Stomach smooth muscle (tissue), 2 donors: ENCODE measurements at regions not wholly inside any gene's neighbourhood (a gene's known extent, or its start where the extent isn't known, plus 50 kb on each side); places are given as distances from the start of the nearest gene placed in this dataset.

Experiments
- H3K27ac ChIP-seq: one replicate; pipeline ENCODE4 v1.7.0; 2013; ENCODE audit warnings: mild to moderate bottlenecking, low read length, inconsistent platforms
- H3K27me3 ChIP-seq, 2 donors: one replicate each; pipeline ENCODE4 v1.7.0; 2013; ENCODE audit warnings: low read length in 2 of 2; ENCODE audit not compliant: insufficient read depth in 2 of 2, control insufficient read depth in 1 of 2
- H3K36me3 ChIP-seq, 2 donors: one replicate each; pipeline ENCODE4 v1.7.0; 2013; ENCODE audit warnings: low read length in 2 of 2; ENCODE audit not compliant: control insufficient read depth in 2 of 2, insufficient read depth in 2 of 2
- H3K4me1 ChIP-seq: one replicate; pipeline ENCODE4 v1.7.0; 2013; ENCODE audit warnings: low read length; ENCODE audit not compliant: control insufficient read depth, insufficient read depth
- H3K4me3 ChIP-seq, 2 donors: one replicate each; pipeline ENCODE4 v1.7.0; 2013; ENCODE audit warnings: low read length in 2 of 2
- H3K9ac ChIP-seq, 2 donors: one replicate each; pipeline ENCODE4 v1.7.0; 2013; ENCODE audit warnings: low read length in 2 of 2, mild to moderate bottlenecking in 1 of 2
- H3K9me3 ChIP-seq, 2 donors: one replicate each; pipeline ENCODE4 v1.7.0; 2013; ENCODE audit warnings: low read length in 2 of 2; ENCODE audit not compliant: control insufficient read depth in 2 of 2
- donor health status: healthy.
- donor health status: Pancreatic carcinoma.

DNA sequence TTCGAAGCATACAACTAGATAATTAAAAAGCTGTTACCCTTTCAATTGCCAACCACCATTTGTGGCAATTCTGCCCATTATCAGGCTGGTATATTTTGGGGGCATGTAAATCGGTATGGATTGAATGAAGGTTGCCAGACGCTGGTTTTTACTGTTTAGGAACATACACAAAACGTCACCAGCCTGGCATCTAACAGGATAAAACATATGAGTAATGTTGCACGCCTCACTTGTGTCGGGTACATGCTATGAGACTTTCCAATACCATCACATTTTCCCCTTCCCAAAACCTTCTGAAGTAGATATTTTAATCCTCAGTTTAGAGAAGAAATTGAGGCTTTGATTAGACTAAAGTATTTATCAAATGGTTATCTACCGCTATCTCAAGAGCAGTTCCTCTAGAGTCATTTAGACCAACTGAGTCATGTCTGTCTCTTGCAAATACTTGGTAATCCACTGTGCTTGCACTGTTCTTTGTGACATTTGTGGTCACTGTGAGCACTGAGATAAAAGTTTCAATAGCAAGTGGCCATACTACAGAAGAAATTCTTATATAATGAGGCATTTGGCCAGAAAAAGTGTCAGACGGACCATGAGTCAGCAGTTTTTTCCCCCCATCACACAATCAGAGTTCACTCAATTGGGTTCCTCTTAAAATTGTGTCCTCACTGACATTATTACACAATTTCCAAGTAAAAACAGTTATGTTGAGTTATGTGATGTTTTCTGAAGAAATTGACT is 498.7 kb downstream of the NXPH1 start:
- Histone ChIP-seq H3K27ac (no peak overlapping the region), H3K36me3 (no peaks in the 10 kb centered on the region), H3K27me3 (no peaks in the 10 kb centered on the region), H3K4me1 (no peaks in the 10 kb centered on the region), H3K9me3 (no peaks in the 10 kb centered on the region), H3K9ac (no peak overlapping the region), H3K4me3 (no peak overlapping the region)

DNA sequence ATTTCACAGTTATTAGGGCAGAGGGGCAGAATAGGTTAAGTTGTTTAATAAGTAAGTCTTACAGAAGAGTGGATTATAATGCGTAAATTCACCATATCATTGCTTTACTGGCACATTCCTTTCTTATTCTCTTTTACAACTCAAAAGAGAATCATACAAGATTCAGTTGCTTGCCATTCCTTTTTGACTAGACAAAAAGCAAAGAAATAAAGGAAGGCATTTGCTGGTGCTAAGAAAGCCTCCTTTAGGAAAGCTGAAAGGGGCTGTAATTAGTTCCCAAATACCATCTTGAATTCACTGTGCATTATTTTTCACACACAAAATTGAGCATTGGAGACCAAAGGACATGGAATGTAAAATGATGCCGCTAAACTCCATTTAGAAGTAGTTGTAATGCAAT is 499.3 kb downstream of the NXPH1 start:
- Histone ChIP-seq H3K4me3 (no peak overlapping the region), H3K9me3 (no peaks in the 10 kb centered on the region), H3K9ac (no peak overlapping the region), H3K27ac (no peak overlapping the region), H3K36me3 (no peaks in the 10 kb centered on the region), H3K27me3 (no peaks in the 10 kb centered on the region), H3K4me1 (no peaks in the 10 kb centered on the region)

DNA sequence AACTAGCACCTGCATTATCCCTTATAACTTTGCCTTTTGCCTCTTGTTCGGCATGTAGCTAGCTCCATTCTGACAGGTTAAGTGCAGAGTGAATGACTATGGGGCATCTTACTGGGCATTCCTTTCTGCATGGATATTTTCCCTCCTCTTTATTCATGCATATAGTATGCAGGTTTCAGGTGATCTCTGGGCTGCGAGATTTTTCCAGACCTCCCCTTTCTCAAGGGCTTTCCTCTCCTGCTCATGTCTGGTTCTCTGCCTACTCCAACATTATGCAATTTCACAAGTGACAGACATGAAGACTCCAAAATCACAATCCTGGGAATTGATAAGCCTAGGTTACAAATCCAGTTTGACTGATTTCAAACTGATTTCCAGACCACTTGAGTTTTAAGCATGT is 503.8 kb downstream of the NXPH1 start:
- H3K4me3 ChIP-seq, result no peak overlapping the region
- H3K27me3 ChIP-seq, result no peaks in the 10 kb centered on the region
- H3K9ac ChIP-seq, result no peak overlapping the region
- H3K36me3 ChIP-seq, result no peaks in the 10 kb centered on the region
- H3K27ac ChIP-seq, result no peak overlapping the region
- no peaks in the 10 kb centered on the region for H3K9me3 ChIP-seq
- H3K4me1 ChIP-seq, result no peaks in the 10 kb centered on the region

DNA sequence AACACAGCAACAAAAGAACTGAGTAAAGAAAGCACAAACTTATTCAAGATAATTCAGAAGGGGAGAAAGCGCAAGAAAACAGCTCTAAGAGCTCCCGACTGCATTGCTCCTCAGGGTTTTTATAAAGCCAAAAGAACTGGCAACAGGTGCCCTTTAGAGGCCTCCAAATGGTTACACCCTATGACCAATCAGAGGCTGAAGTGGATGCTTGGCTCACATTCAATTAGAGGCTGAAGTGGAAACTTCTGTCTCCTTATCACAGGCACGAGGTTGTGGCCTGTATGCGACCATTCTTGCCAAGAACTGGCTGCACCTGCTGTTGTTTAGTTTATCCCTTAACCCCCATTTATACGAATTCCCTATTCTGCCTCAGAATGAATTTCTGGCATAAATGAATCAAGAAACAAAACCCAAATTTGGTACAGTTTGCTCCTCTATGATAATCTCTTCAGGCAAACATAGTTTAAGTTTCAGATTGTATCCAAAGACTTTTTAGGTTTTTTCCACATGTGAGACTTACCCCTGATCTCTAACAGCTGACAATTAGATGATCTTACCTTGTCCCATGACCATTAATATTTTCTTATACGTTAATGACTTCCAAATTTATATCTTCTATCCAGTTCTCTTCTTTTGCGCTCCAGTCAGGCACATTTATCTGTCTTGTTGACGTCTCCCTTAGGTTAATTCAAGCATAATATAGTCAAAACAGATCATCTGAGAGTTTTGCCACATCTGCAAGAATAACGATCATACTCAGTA is 504.8 kb downstream of the NXPH1 start:
- H3K4me1 ChIP-seq, result no peaks in the 10 kb centered on the region
- no peaks in the 10 kb centered on the region for H3K9me3 ChIP-seq
- H3K9ac ChIP-seq, result no peak overlapping the region
- H3K27me3 ChIP-seq, result no peaks in the 10 kb centered on the region
- H3K36me3 ChIP-seq, result no peaks in the 10 kb centered on the region
- H3K4me3 ChIP-seq, result no peak overlapping the region
- H3K27ac ChIP-seq, result no peak overlapping the region

DNA sequence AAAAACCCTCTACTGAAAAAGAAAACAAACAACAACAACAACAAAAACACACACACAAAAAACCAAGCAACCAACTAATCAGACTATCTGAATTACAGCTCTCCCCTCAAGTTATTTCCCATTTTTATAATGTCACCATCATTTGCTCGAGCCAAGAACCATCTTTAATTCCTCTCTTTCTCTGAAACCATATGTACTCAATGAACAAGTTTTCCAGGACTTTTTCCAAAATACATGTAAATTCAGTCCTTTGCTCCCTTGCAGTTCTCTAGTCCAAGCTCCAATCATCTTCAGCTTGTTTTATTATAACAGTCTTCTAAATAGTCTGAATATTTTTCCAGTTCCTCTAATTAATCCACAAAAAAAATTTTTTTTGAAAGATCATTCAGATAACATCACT is 506.0 kb downstream of the NXPH1 start:
- Histone ChIP-seq H3K36me3 (no peaks in the 10 kb centered on the region), H3K9ac (no peak overlapping the region), H3K4me3 (no peak overlapping the region), H3K9me3 (no peaks in the 10 kb centered on the region), H3K27ac (no peak overlapping the region), H3K4me1 (no peaks in the 10 kb centered on the region), H3K27me3 (no peaks in the 10 kb centered on the region)

DNA sequence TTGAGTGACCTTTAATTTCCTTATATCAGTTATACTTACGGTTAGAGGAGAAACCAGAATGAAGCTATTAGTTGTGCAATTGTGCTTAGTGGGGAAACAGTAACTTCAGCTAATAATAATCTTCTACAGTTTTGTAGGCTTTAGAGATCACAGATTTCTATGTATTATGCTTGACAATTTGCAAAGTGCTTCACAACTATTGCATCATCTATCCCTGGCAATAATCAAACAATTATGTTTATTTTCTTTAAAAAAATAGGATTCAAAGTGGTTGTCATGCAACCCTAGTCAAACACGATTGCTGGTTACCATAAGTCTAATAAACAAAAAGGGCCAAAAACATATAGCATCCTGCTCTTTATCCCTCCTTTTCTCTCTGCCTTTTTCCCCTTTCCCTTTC is 530.3 kb downstream of the NXPH1 start:
- H3K9ac ChIP-seq, result no peak overlapping the region
- H3K27me3 ChIP-seq, result no peaks in the 10 kb centered on the region
- no peaks in the 10 kb centered on the region for H3K9me3 ChIP-seq
- no peaks in the 10 kb centered on the region for H3K4me1 ChIP-seq
- H3K36me3 ChIP-seq, result no peaks in the 10 kb centered on the region
- H3K27ac ChIP-seq, result no peak overlapping the region
- no peak overlapping the region for H3K4me3 ChIP-seq

DNA sequence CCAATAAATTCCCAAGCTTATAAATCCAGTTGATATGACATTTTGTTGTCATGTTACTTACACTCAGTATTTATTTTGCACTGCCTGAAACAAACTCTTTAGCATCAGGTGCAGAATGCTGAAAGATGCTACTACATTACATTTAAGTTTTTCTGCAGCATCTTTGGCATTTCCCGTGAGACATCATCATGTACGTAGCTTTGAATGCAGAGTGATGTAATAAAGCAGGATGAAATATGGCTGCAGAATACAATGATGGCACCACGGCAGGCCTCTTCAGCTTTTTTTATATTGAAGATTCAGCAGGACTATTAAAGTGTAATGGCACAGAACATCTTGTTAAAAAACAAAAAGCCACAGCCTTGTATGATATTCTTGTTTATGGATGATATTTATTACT is 531.8 kb downstream of the NXPH1 start:
- H3K9me3 ChIP-seq, result no peaks in the 10 kb centered on the region
- H3K9ac ChIP-seq, result no peak overlapping the region
- no peak overlapping the region for H3K4me3 ChIP-seq
- no peaks in the 10 kb centered on the region for H3K27me3 ChIP-seq
- no peaks in the 10 kb centered on the region for H3K4me1 ChIP-seq
- H3K36me3 ChIP-seq, result no peaks in the 10 kb centered on the region
- H3K27ac ChIP-seq, result no peak overlapping the region

DNA sequence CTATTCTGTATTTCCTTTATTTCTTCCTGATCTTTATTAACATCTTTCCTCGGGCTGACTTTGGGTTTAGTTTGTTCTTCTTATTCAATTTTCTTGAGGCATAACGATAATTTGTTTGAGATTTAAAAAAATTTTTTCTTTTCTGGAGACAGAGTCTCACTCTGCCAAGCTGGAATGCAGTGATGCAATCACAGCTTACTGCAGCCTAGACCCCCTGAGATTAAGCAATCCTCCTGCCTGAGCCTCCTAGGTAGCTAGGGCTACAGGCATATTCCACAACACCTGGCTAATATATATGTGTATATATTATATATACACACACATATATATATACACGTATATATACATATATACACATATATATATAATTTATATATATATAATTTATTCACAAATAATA is 540.2 kb downstream of the NXPH1 start:
- no peak overlapping the region for H3K4me3 ChIP-seq
- H3K27me3 ChIP-seq, result no peaks in the 10 kb centered on the region
- H3K27ac ChIP-seq, result no peak overlapping the region
- H3K4me1 ChIP-seq, result no peaks in the 10 kb centered on the region
- H3K9me3 ChIP-seq, result no peaks in the 10 kb centered on the region
- no peak overlapping the region for H3K9ac ChIP-seq
- no peaks in the 10 kb centered on the region for H3K36me3 ChIP-seq

DNA sequence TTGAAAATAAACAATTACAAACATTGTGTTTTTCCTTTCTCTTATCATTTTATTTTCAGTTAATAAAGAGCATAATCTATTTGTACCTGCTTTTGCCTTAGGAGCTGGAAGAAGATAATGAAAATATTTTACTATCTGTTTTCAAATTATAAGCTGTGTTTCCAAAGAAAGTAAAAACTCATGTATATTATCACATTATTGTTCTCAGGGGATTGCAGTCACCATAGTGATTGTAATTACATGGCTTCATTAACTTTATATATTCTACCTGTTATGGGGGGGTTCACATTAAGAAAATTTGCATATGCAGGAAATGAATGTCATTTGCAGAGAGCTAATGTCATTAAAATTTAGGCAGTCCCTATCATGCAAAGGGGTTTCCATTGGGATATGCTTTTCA is 542.3 kb downstream of the NXPH1 start:
- Histone ChIP-seq H3K27me3 (no peaks in the 10 kb centered on the region), H3K27ac (no peak overlapping the region), H3K4me3 (no peak overlapping the region), H3K36me3 (no peaks in the 10 kb centered on the region), H3K4me1 (no peaks in the 10 kb centered on the region), H3K9ac (no peak overlapping the region), H3K9me3 (no peaks in the 10 kb centered on the region)

DNA sequence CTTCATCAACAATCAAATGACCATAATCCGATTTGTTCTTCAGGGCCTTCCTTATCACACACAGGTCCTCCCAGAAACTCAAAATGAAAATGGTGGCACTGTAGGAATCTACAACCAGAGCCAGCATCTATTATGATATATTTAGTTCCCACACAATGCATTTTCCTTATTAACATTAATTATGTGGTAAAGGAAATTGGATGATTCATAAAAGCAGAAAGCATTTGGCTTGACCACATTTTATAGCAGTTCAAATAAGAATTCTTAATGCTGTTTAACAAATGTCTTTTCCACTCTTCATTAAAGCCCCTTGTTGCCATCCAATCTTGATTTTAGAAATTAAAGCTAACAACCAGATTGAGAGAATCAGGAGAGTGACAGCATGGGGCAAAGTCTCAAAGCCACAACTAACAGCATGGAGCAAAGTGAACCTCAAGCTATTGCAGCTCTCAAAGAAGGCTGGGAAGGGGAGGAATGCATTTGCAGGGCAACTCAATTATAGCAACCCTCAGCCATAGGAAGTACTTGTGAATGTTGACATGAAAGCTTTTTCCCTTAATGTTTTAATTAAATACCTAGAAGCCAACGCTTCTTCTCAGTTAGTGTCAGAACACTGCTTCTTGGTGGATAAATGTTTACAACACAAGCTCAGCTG is 549.1 kb downstream of the NXPH1 start:
- Histone ChIP-seq H3K4me1 (no peaks in the 10 kb centered on the region), H3K27ac (no peak overlapping the region), H3K36me3 (no peaks in the 10 kb centered on the region), H3K9ac (no peak overlapping the region), H3K9me3 (no peaks in the 10 kb centered on the region), H3K27me3 (no peaks in the 10 kb centered on the region), H3K4me3 (no peak overlapping the region)

DNA sequence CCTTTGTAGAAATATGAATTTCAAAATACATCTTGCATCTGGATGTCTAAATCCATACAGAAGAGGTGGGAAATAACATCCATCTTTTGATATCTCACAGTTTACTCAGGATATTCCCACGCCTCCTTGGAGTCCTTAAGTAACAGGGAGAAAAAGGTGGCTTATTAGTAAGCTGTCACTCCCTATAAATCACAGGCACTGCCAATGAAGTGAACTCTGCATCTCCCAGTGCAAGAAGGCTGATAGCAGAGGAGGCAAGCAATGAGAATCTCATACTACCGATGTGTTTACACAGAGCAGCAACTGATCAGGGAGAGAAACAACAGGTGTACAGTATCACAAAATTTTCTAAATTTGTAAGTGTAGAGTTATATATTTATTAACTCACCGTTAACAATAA is 551.8 kb downstream of the NXPH1 start:
- Histone ChIP-seq H3K4me1 (no peaks in the 10 kb centered on the region), H3K27me3 (no peaks in the 10 kb centered on the region), H3K27ac (no peak overlapping the region), H3K36me3 (no peaks in the 10 kb centered on the region), H3K9me3 (no peaks in the 10 kb centered on the region), H3K4me3 (no peak overlapping the region), H3K9ac (no peak overlapping the region)
